Hepatocyte (in vitro differentiated cells): ENCODE measurements at regions not wholly inside any gene's neighbourhood (a gene's known extent, or its start where the extent isn't known, plus 50 kb on each side); places are given as distances from the start of the nearest gene placed in this dataset.

Experiments
- CTCF ChIP-seq: fragments of 200-600 bp; sonication (generic); IDR thresholded peaks from 2 replicates; pipeline ENCODE4 v1.5.1; 2016; ENCODE audit warnings: antibody characterized with exemption, mild to moderate bottlenecking; ENCODE audit not compliant: poor library complexity
- EZH2phosphoT487 ChIP-seq: fragments of 200-600 bp; sonication (generic); IDR thresholded peaks from one replicate; pipeline ENCODE4 v1.6.1; 2018; ENCODE audit warnings: antibody characterized with exemption, mild to moderate bottlenecking, low read depth, moderate library complexity; ENCODE audit not compliant: unreplicated experiment, severe bottlenecking

- no peak for TF ChIP-seq CTCF
- no peak for TF ChIP-seq EZH2phosphoT487
Measured at GRCh38 chr5:179462040-179462439, 88.3 kb upstream of the RUFY1 start.
